ENCODE measurements at regions not wholly inside any gene's neighbourhood (a gene's known extent, or its start where the extent isn't known, plus 50 kb on each side); places are given as distances from the start of the nearest gene placed in this dataset.
A peak's percentile ranks its signal among the peaks of the same experiment; 100 is the strongest.

DNA sequence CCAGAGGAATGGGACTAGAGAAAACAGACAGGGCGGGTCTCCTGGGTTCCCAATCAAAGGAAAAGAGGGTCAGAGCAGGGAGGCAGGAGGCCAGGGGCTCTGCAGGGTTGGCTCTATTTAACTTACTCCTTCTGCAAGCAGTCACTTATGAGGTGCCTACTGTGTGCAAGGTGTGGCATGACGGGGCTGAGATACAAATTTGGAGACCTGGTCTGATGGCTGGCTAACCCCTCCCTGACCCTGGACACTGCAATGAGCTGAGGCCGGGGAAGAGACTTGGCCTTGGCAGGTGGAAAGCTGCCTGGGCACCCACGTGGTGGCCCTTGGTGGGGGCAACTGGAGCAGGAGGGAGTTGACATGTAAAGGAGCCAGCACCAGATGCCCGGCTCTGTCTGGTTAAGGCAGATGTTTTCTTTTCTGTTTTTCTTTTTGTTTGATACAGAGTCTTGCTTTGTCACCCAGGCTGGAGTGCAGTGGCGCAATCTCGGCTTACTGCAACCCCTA is 148.5 kb upstream of the GATA6 start:
- TF ChIP-seq, protein P1, sequence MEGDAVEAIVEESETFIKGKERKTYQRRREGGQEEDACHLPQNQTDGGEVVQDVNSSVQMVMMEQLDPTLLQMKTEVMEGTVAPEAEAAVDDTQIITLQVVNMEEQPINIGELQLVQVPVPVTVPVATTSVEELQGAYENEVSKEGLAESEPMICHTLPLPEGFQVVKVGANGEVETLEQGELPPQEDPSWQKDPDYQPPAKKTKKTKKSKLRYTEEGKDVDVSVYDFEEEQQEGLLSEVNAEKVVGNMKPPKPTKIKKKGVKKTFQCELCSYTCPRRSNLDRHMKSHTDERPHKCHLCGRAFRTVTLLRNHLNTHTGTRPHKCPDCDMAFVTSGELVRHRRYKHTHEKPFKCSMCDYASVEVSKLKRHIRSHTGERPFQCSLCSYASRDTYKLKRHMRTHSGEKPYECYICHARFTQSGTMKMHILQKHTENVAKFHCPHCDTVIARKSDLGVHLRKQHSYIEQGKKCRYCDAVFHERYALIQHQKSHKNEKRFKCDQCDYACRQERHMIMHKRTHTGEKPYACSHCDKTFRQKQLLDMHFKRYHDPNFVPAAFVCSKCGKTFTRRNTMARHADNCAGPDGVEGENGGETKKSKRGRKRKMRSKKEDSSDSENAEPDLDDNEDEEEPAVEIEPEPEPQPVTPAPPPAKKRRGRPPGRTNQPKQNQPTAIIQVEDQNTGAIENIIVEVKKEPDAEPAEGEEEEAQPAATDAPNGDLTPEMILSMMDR (IDR thresholded peaks at IDR 0.05; ENCODE audit: low read depth, low read length) = no peak
- DNase-seq = no peak
- H3K27me3 ChIP-seq (ENCODE audit: insufficient read depth, low read depth, severe bottlenecking) = no peaks in the 10 kb centered on the region
- H3K4me3 ChIP-seq (ENCODE audit: low read depth, low read length) = no peak overlapping the region
- no peaks in the 10 kb centered on the region for H3K9me3 ChIP-seq (ENCODE audit: severe bottlenecking)
- no peaks in the 10 kb centered on the region for H3K36me3 ChIP-seq
- H3K27ac ChIP-seq = no peak overlapping the region

DNA sequence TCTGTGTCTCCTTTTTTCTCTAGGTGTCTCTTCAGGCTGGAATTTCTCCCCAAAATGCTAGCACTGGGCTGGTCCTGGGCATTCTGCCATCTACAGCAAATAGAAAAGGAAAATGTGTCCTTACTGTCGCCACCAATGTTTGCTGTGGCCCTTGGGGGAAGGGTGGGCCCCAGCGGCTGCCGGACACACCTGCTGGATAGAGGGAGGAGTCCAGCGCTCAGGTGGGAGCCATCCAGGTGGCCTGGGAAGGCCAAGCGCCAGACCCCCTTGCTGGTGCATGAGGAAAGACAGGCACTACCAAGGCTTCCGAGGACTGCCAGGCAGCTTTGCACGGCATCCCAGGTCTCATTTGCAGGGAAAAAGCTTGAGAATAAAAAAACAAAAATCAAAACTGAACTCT is 147.7 kb upstream of the GATA6 start:
- Histone ChIP-seq H3K27me3 (ENCODE audit: insufficient read depth, low read depth, severe bottlenecking) (no peaks in the 10 kb centered on the region), H3K27ac (no peak overlapping the region), H3K9me3 (ENCODE audit: severe bottlenecking) (no peaks in the 10 kb centered on the region), H3K4me3 (ENCODE audit: low read depth, low read length) (no peak overlapping the region), H3K36me3 (no peaks in the 10 kb centered on the region)
- no peak for DNase-seq
- TF ChIP-seq, protein P1 (IDR thresholded peaks at IDR 0.05; ENCODE audit: low read depth, low read length) = no peak

DNA sequence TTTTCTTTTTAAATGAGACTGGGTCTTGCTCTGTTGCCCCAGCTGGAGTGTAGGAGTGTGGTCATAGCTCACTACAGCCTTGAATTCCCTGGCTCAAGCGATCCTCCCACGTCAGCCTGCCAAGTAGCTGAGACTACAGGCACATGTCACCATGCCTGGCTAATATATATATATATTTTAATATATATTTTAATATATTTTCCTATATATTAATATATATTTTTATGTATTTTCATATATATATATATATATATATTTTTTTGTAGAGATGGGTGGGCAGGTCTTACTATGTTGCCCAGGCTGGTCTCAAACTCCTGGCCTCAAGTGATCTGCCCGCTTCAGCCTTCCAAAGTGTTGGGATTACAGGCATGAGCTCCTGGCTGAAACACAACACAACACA is 144.5 kb upstream of the GATA6 start:
- DNase-seq = no peak
- Histone ChIP-seq H3K4me3 (ENCODE audit: low read depth, low read length) (no peak overlapping the region), H3K36me3 (no peaks in the 10 kb centered on the region), H3K27ac (no peak overlapping the region), H3K27me3 (ENCODE audit: insufficient read depth, low read depth, severe bottlenecking) (no peaks in the 10 kb centered on the region), H3K9me3 (ENCODE audit: severe bottlenecking) (no peaks in the 10 kb centered on the region)
- TF ChIP-seq, protein P1 (IDR thresholded peaks at IDR 0.05; ENCODE audit: low read depth, low read length) = no peak

DNA sequence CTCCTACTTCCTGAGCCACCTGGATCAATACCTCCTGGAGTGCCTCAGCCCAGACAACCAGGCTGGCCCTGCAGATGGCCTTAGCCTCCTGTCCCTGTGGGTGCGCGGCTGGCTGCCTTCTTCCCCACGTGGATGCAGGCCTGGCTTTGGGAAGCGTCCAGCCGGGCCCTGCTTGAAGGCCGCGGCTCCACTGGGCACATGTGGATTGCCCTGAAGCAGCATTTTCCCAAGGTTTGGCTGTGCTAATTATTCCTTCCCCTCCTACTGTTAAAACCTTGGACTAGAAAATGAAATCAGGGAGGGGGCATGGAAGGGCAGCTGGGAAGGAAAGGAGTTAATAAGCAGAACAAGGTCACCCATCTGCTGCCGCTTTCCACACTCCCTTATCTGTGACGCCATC is 143.0 kb upstream of the GATA6 start:
- no peaks in the 10 kb centered on the region for H3K9me3 ChIP-seq (ENCODE audit: severe bottlenecking)
- no peaks in the 10 kb centered on the region for H3K36me3 ChIP-seq
- TF ChIP-seq, protein P1 (IDR thresholded peaks at IDR 0.05; ENCODE audit: low read depth, low read length) = no peak
- peak overlapping the region; percentile 42 for H3K27ac ChIP-seq
- no peaks in the 10 kb centered on the region for H3K27me3 ChIP-seq (ENCODE audit: insufficient read depth, low read depth, severe bottlenecking)
- H3K4me3 ChIP-seq (ENCODE audit: low read depth, low read length) = peak overlapping the region; percentile 19
- DNase-seq = peak; percentile 69

DNA sequence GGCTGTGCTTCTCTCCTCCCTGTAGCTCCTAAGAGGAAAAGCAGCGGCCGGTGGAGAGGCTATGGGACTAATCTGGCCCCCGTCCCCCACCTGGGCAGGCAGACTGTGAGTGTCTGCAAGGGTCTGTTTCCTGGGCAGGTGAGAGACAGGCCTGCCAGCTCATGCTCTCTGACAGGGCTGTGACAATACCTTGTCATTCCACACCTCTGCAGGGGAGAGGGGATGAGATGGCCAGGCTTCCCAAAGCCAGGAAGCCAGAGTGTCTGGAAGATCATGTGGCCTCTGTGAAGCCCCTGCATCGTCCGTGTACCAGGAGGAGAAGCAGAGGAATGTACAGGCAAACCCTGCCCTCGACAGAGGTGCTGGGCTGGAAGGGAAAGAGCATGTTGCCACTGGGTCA is 142.5 kb upstream of the GATA6 start:
- Histone ChIP-seq H3K4me3 (ENCODE audit: low read depth, low read length) (peak overlapping the region; percentile 19), H3K36me3 (no peaks in the 10 kb centered on the region), H3K27ac (peak overlapping the region; percentile 42), H3K27me3 (ENCODE audit: insufficient read depth, low read depth, severe bottlenecking) (no peaks in the 10 kb centered on the region), H3K9me3 (ENCODE audit: severe bottlenecking) (no peaks in the 10 kb centered on the region)
- DNase-seq = peak; percentile 31
- TF ChIP-seq, protein P1 (IDR thresholded peaks at IDR 0.05; ENCODE audit: low read depth, low read length) = no peak

DNA sequence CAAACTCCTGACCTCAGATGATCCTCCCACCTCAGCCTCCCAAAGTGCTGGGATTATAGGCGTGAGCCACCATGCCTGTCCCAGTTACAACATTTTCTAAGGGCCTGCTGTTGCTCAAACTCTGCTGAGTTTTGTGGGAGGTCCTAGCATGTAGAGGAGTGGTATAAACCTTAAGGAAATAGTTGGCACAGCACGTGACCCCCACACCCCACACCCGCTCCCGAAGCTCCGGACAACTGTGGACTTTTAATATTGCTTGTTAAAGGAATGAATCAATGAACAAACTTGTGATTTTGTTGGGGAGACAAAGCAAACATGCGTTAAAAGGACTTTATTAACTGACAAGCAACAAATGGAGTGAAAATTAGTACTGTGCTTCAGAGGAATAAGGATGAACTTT is 137.8 kb upstream of the GATA6 start:
- Histone ChIP-seq H3K9me3 (ENCODE audit: severe bottlenecking) (no peaks in the 10 kb centered on the region), H3K4me3 (ENCODE audit: low read depth, low read length) (no peak overlapping the region), H3K27me3 (ENCODE audit: insufficient read depth, low read depth, severe bottlenecking) (no peaks in the 10 kb centered on the region), H3K27ac (no peak overlapping the region), H3K36me3 (no peaks in the 10 kb centered on the region)
- DNase-seq = no peak
- TF ChIP-seq, protein P1 (IDR thresholded peaks at IDR 0.05; ENCODE audit: low read depth, low read length) = no peak
